GM23338 (cell line): ENCODE measurements at regions not wholly inside any gene's neighbourhood (a gene's known extent, or its start where the extent isn't known, plus 50 kb on each side); places are given as distances from the start of the nearest gene placed in this dataset.

Source experiments
- CREB1 ChIP-seq: fragments of 250-450 bp; sonication (Bioruptor Pico); IDR thresholded peaks from 2 replicates; pipeline ENCODE4 v1.5.0; 2020; ENCODE audit warnings: low read depth, mild to moderate bottlenecking, moderate library complexity
- EZH2 ChIP-seq: fragments of 200-600 bp; sonication (generic); IDR thresholded peaks from one replicate; pipeline ENCODE4 v1.8.0; 2017; ENCODE audit warnings: antibody characterized with exemption, mild to moderate bottlenecking, low read depth; ENCODE audit not compliant: unreplicated experiment
- JUNB ChIP-seq: IDR thresholded peaks from one replicate; pipeline ENCODE4 v1.6.1; 2016; ENCODE audit warnings: antibody characterized with exemption; ENCODE audit not compliant: unreplicated experiment
- NANOG ChIP-seq: IDR thresholded peaks from 2 replicates; pipeline ENCODE4 v1.6.1; 2016; ENCODE audit warnings: antibody characterized with exemption, borderline replicate concordance
- POLR2AphosphoS5 ChIP-seq: IDR thresholded peaks from 2 replicates; pipeline ENCODE4 v1.6.1; 2016; ENCODE audit warnings: antibody characterized with exemption, low read depth
- ZNF331 ChIP-seq: fragments of 250-450 bp; sonication (Bioruptor Pico); IDR thresholded peaks from 2 replicates; pipeline ENCODE4 v1.5.0; 2020; ENCODE audit warnings: low read depth, mild to moderate bottlenecking, moderate library complexity
- TF ChIP-seq, protein P1 (sequence below), 2 experiments: fragments of 200-600 bp in 1 of 2; sonication (generic) in 1 of 2; conservative IDR thresholded peaks; 2 replicates each; pipeline versions ENCODE4 v1.5.1 to v1.6.1; 2016 to 2017; ENCODE audit warnings: antibody characterized with exemption in 2 of 2, low read depth in 2 of 2, mild to moderate bottlenecking in 2 of 2, moderate library complexity in 1 of 2
- TF ChIP-seq, protein P2 (sequence below): IDR thresholded peaks from one replicate; pipeline ENCODE4 v1.6.1; 2018; ENCODE audit warnings: antibody characterized with exemption; ENCODE audit not compliant: unreplicated experiment

DNA sequence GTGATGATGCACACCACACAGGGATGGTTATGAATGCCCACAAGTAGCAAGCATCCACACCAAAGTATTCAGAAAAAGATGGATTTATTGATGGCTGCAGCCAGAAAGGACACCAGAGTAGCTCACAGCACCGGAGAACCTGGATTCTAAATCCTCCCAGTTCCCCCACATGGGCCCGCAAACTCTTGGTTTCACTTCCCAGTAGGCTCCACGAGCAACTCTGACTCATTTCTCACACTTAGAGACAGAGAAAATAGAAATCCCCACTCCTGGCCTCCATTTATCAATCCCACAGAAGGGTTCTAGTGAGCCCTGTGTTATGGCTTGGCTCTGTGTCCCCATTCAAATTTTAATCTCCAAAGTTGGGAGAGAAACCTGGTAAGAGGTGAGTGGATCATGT lies 426.7 kb upstream of the MYT1L start:
- TF ChIP-seq, protein P1, sequence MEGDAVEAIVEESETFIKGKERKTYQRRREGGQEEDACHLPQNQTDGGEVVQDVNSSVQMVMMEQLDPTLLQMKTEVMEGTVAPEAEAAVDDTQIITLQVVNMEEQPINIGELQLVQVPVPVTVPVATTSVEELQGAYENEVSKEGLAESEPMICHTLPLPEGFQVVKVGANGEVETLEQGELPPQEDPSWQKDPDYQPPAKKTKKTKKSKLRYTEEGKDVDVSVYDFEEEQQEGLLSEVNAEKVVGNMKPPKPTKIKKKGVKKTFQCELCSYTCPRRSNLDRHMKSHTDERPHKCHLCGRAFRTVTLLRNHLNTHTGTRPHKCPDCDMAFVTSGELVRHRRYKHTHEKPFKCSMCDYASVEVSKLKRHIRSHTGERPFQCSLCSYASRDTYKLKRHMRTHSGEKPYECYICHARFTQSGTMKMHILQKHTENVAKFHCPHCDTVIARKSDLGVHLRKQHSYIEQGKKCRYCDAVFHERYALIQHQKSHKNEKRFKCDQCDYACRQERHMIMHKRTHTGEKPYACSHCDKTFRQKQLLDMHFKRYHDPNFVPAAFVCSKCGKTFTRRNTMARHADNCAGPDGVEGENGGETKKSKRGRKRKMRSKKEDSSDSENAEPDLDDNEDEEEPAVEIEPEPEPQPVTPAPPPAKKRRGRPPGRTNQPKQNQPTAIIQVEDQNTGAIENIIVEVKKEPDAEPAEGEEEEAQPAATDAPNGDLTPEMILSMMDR (conservative IDR thresholded peaks at IDR 0.05; ENCODE audit: low read depth in 2 of 2) = no peak
- no peak for TF ChIP-seq EZH2
- TF ChIP-seq, protein P2, sequence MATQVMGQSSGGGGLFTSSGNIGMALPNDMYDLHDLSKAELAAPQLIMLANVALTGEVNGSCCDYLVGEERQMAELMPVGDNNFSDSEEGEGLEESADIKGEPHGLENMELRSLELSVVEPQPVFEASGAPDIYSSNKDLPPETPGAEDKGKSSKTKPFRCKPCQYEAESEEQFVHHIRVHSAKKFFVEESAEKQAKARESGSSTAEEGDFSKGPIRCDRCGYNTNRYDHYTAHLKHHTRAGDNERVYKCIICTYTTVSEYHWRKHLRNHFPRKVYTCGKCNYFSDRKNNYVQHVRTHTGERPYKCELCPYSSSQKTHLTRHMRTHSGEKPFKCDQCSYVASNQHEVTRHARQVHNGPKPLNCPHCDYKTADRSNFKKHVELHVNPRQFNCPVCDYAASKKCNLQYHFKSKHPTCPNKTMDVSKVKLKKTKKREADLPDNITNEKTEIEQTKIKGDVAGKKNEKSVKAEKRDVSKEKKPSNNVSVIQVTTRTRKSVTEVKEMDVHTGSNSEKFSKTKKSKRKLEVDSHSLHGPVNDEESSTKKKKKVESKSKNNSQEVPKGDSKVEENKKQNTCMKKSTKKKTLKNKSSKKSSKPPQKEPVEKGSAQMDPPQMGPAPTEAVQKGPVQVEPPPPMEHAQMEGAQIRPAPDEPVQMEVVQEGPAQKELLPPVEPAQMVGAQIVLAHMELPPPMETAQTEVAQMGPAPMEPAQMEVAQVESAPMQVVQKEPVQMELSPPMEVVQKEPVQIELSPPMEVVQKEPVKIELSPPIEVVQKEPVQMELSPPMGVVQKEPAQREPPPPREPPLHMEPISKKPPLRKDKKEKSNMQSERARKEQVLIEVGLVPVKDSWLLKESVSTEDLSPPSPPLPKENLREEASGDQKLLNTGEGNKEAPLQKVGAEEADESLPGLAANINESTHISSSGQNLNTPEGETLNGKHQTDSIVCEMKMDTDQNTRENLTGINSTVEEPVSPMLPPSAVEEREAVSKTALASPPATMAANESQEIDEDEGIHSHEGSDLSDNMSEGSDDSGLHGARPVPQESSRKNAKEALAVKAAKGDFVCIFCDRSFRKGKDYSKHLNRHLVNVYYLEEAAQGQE = no peak
- no peak for TF ChIP-seq POLR2AphosphoS5
- TF ChIP-seq CREB1 (CRISPR knock-in tag) = no peak
- no peak for TF ChIP-seq ZNF331 (CRISPR knock-in tag)
- no peak for TF ChIP-seq JUNB
- TF ChIP-seq NANOG = no peak
